H1 (cell line): ENCODE measurements at regions not wholly inside any gene's neighbourhood (a gene's known extent, or its start where the extent isn't known, plus 50 kb on each side); places are given as distances from the start of the nearest gene placed in this dataset.
A peak's percentile ranks its signal among the peaks of the same experiment; 100 is the strongest.

ENCODE experiments used
- BACH1 ChIP-seq: IDR thresholded peaks from 2 replicates; pipeline ENCODE4 v1.6.1; 2012; ENCODE audit warnings: low read length, improper control_type of control experiment
- JUND ChIP-seq: IDR thresholded peaks from 2 replicates; pipeline ENCODE4 v1.6.1; 2011; ENCODE audit warnings: mild to moderate bottlenecking, improper control_type of control experiment, low read length
- RAD21 ChIP-seq, 2 experiments: IDR thresholded peaks in 1 of 2; conservative IDR thresholded peaks in 1 of 2; 2 replicates each; pipeline ENCODE4 v1.6.1; 2011; ENCODE audit warnings: low read depth in 2 of 2, low read length in 2 of 2, improper control_type of control experiment in 1 of 2, inconsistent platforms in 1 of 2, mild to moderate bottlenecking in 1 of 2, moderate library complexity in 1 of 2
- RXRA ChIP-seq: IDR thresholded peaks from 2 replicates; pipeline ENCODE4 v1.6.1; 2011; ENCODE audit warnings: low read depth, mild to moderate bottlenecking, low read length, moderate library complexity; ENCODE audit not compliant: insufficient read depth
- SP1 ChIP-seq: IDR thresholded peaks from 2 replicates; pipeline ENCODE4 v1.6.1; 2011; ENCODE audit warnings: low read depth, low read length
- SRF ChIP-seq: IDR thresholded peaks from 2 replicates; pipeline ENCODE4 v1.6.1; 2011; ENCODE audit warnings: mild to moderate bottlenecking, low read depth, low read length, moderate library complexity
- TAF1 ChIP-seq: IDR thresholded peaks from 2 replicates; pipeline ENCODE4 v1.6.1; 2011; ENCODE audit warnings: mild to moderate bottlenecking, low read depth, low read length
- TBP ChIP-seq: IDR thresholded peaks from 2 replicates; pipeline ENCODE4 v1.6.1; 2011; ENCODE audit warnings: low read depth, low read length, improper control_type of control experiment
- TCF12 ChIP-seq: IDR thresholded peaks from 2 replicates; pipeline ENCODE4 v1.6.1; 2011; ENCODE audit warnings: low read depth, mild to moderate bottlenecking, low read length
- TF ChIP-seq, protein P1 (sequence below): IDR thresholded peaks from 2 replicates; pipeline ENCODE4 v1.6.1; 2011; ENCODE audit warnings: low read length, improper control_type of control experiment
- TF ChIP-seq, protein P2 (sequence below): IDR thresholded peaks from 2 replicates; pipeline ENCODE4 v1.6.1; 2012; ENCODE audit warnings: low read length, inconsistent platforms

DNA sequence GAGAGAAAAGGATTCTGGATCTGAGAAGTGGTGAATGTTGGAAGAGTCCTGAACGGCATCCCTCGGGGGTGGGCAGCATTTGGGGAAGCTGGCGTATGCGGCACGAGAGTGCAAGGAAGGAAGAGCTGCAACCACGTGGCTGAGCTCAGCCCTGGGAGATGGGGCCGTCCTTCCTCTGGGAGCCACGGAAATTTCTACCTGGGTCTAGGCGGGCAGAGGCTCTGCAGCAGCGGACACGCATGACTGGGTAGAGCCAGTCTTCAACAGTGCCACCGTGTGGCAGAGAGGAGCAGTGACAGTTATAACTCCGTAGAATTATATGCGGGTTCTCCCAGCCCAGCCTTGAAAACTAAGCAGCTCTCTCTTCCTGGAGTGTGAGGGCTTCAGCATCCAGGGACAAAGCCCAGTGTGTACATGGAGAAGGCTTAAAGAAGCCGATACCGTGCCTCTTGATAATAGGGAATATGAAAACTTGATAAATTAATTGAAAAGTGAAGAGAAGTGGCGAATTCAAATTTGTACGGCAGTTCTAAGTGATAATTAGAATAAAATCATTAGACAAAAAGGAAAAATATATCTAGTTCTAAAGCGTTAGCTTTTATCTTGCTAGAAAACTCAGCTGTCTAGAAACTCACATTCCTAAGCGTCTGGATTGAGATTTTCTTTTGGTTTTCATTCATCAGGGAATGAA, 82.9 kb upstream of the STXBP6 start (continued):
- TF ChIP-seq, protein P1, sequence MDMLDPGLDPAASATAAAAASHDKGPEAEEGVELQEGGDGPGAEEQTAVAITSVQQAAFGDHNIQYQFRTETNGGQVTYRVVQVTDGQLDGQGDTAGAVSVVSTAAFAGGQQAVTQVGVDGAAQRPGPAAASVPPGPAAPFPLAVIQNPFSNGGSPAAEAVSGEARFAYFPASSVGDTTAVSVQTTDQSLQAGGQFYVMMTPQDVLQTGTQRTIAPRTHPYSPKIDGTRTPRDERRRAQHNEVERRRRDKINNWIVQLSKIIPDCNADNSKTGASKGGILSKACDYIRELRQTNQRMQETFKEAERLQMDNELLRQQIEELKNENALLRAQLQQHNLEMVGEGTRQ: 0 out of 2 replicates have a peak, but pooled peaks have one; percentile 46
- TF ChIP-seq JUND (no peak), SP1 (no peak), TBP (peak; percentile 50; the same call in 1 of the 2 replicates), BACH1 (0 out of 2 replicates have a peak, but pooled peaks have one; percentile 21), SRF (no peak), TCF12 (no peak), TAF1 (0 out of 2 replicates have a peak, but pooled peaks have one; percentile 20), RAD21 (IDR thresholded peaks at IDR 0.05 in 1 of 2, conservative IDR thresholded peaks at IDR 0.05 in 1 of 2; ENCODE audit: low read depth in 2 of 2, low read length in 2 of 2) (peak; percentile 78 to 81), RXRA (no peak)
- TF ChIP-seq, protein P2, sequence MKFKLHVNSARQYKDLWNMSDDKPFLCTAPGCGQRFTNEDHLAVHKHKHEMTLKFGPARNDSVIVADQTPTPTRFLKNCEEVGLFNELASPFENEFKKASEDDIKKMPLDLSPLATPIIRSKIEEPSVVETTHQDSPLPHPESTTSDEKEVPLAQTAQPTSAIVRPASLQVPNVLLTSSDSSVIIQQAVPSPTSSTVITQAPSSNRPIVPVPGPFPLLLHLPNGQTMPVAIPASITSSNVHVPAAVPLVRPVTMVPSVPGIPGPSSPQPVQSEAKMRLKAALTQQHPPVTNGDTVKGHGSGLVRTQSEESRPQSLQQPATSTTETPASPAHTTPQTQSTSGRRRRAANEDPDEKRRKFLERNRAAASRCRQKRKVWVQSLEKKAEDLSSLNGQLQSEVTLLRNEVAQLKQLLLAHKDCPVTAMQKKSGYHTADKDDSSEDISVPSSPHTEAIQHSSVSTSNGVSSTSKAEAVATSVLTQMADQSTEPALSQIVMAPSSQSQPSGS: no peak
